Heart right ventricle (tissue), 16 donors: ENCODE measurements at regions not wholly inside any gene's neighbourhood (a gene's known extent, or its start where the extent isn't known, plus 50 kb on each side); places are given as distances from the start of the nearest gene placed in this dataset.
A peak's percentile ranks its signal among the peaks of the same experiment; 100 is the strongest.

Experiments used
- ATAC-seq, 8 donors: fragments of 200-7000 bp; cut with Tn5 transposase; one replicate each; pipeline ENCODE4 v1.9.1; 2020; ENCODE audit warnings: mild to moderate bottlenecking in 8 of 8, moderate library complexity in 8 of 8, moderate number of reproducible peaks in 1 of 8
- DNase-seq, 2 donors: peaks; one replicate each; pipeline ENCODE4 v3.0.0-alpha.2; 2020
- H3K27ac ChIP-seq, 10 donors: fragments of 200-600 bp; sonication (generic) in 2 of 10; one replicate each; pipeline versions ENCODE4 v1.5.0 to v1.8.0; 2020 to 2022; ENCODE audit warnings: mild to moderate bottlenecking in 3 of 10
- H3K27me3 ChIP-seq, 7 donors: fragments of 200-600 bp; one replicate each; pipeline ENCODE4 v1.8.0; 2021 to 2022; ENCODE audit warnings: mild to moderate bottlenecking in 2 of 7
- H3K36me3 ChIP-seq, 9 donors: fragments of 200-600 bp; sonication (generic) in 1 of 9; one replicate each; pipeline versions ENCODE4 v1.5.0 to v1.8.0; 2020 to 2022; ENCODE audit warnings: mild to moderate bottlenecking in 2 of 9
- H3K4me1 ChIP-seq, 9 donors: fragments of 200-600 bp; sonication (generic) in 1 of 9; one replicate each; pipeline versions ENCODE4 v1.5.0 to v1.8.0; 2020 to 2022; ENCODE audit warnings: mild to moderate bottlenecking in 4 of 9
- H3K4me3 ChIP-seq, 10 donors: fragments of 200-600 bp; sonication (generic) in 2 of 10; one replicate each; pipeline versions ENCODE4 v1.5.0 to v1.8.0; 2020 to 2022; ENCODE audit warnings: mild to moderate bottlenecking in 7 of 10, moderate library complexity in 2 of 10
- H3K9me3 ChIP-seq, 11 donors: fragments of 200-600 bp in 10 of 11; sonication (generic) in 2 of 11; one replicate each; pipeline versions ENCODE4 v1.5.0 to v1.8.0; 2013 to 2022; ENCODE audit warnings: mild to moderate bottlenecking in 2 of 11, control low read depth in 1 of 11, moderate library complexity in 1 of 11
- CTCF ChIP-seq, 9 donors: fragments of 200-600 bp; sonication (generic) in 2 of 9; IDR thresholded peaks; one replicate each; pipeline versions ENCODE4 v1.5.0 to v1.8.0; 2021 to 2022; ENCODE audit warnings: antibody characterized with exemption in 9 of 9, mild to moderate bottlenecking in 5 of 9, moderate library complexity in 1 of 9
- WGBS, 2 donors: extraction: QIAGEN DNeasy Blood & Tissue Kit; methylation state at CpG; one replicate each; pipeline ENCODE4 v1.1.7; 2013; ENCODE audit warnings: inconsistent platforms in 1 of 2; 5-methylcytosine and 5-hydroxymethylcytosine counted together
- intact Hi-C, 10 donors: fragments of 100-400 bp; cut with DNase I; formaldehyde crosslinking; loops; one replicate each; pipeline versions ENCODE4 v1.11.1 to v1.14.2; 2022
- donor health status: Arrhythmogenic right ventricular cardiomyopathy.
- donor health status: ischemic (EF 13 %, LVEDD 7.1; RV severe dilation, severe dysfunction).
- donor health status: healthy with polysubstance abuse.
- donor health status: DM: no; HTN: yes; CAD: no.
- donor health status: DM: no; HTN: no; CAD: no.
- donor health status: ischemic (EF 25% LVEDD 6.9; RV normal size, moderate dysfunction).
- donor health status: ischemic (EF 25% LVEDD 5.7; RV mildly dilated, moderate dysfunction).
- donor health status: healthy.
- donor health status: DM: yes; HTN: yes; CAD: no.
- donor health status: Ischemic cardiomyopathy.
- donor health status: ischemic (EF 35%, LVEDD 5.7; RV mildly dilated, moderate dysfunction).
- donor health status: nonischemic (EF 11% LVEDD 7.7; RV severe dilation, severe dysfunction).
- donor health status: DM: yes; HTN: yes; CAD: no.
- donor health status: PGD.
- donor health status: ischemic (EF 29% LVEDD 5.4; RV normal size, mild dysfunction).
- donor health status: nonischemic (EF 23%, LVEDD 6.1; RV moderate dilation, normal function).

GRCh38 chr18:56492136-56492535 is 146.3 kb downstream of the TXNL1 start:
- no peak overlapping the region for H3K27ac ChIP-seq
- H3K4me3 ChIP-seq = no peak overlapping the region
- H3K36me3 ChIP-seq = no peaks in the 10 kb centered on the region

DNA sequence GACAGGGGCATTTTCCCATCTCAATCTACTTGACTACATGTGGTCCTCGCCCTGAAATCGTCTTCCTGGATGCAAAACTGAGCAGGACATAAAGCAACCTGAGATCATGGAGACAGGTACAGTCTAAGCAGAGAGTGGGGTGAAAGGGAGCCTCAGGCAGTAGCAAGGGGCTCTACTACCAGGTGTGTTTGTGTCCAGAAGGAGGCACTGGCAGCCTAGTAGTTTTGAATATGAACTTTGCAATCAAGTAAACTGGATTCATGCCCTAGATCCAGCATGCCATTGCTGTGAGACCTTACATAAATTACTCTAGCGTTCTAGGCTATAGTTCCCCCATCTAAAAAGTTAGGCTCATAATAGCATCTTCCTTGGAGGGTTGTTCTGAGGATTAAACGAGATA is 147.4 kb downstream of the TXNL1 start:
- Histone ChIP-seq H3K27ac (no peak overlapping the region), H3K9me3 (peaks cover 0 to 6% (median 0%) of the 10 kb centered on the region in 11 donors), H3K4me1 (peaks cover 0 to 7% (median 0%) of the 10 kb centered on the region in 9 donors), H3K27me3 (no peaks in the 10 kb centered on the region), H3K36me3 (no peaks in the 10 kb centered on the region), H3K4me3 (no peak overlapping the region)
- ATAC-seq (no peak), DNase-seq (no peak)
- intact Hi-C loops = loop anchor here in 1 of 10 donors (10.0 kb wide), 1 partner anchor 54 kb away; no protein-coding TSS in a partner anchor
- TF ChIP-seq CTCF (IDR thresholded peaks at IDR 0.05) = no peak
- 91% methylated on average over 4 of the region's 4 CpGs for WGBS, 2 donors

More at GRCh38 chr18:56492136-56492535, 146.3 kb downstream of the TXNL1 start:
- Histone ChIP-seq H3K9me3 (peaks cover 0 to 15% (median 0%) of the 10 kb centered on the region in 11 donors), H3K4me1 (peaks cover 0 to 7% (median 0%) of the 10 kb centered on the region in 9 donors), H3K27me3 (no peaks in the 10 kb centered on the region)
- intact Hi-C loops = loop anchor here in 1 of 10 donors (10.0 kb wide), 1 partner anchor 53 kb away; no protein-coding TSS in a partner anchor
- TF ChIP-seq CTCF (IDR thresholded peaks at IDR 0.05) = no peak
- ATAC-seq (no peak), DNase-seq (no peak)

DNA sequence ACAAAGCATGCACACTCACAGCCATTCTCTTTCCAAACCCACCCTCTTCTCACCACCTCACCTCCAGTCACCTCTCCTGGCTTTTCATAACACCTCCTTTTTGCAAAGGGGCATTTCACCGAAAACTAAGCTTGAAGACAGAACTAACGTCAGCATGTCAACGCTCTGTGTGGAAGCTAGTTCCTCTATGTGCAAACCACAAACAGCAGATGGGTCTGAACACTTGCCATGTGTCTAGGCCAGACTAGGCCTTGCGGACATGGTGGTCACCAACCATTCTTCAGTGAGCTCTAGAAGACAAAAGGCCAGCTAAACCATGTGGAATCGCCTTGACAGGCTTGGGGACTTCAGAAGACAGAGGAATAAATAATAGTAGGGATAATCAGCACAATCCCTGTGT is 148.5 kb downstream of the TXNL1 start:
- peak in 2 of 8 donors; percentile 25 to 42 for ATAC-seq
- Histone ChIP-seq H3K27me3 (no peaks in the 10 kb centered on the region), H3K9me3 (no peaks in the 10 kb centered on the region), H3K4me1 (peaks cover 0 to 7% (median 0%) of the 10 kb centered on the region in 9 donors), H3K36me3 (no peaks in the 10 kb centered on the region), H3K4me3 (no peak overlapping the region), H3K27ac (no peak overlapping the region)
- no peak for TF ChIP-seq CTCF (IDR thresholded peaks at IDR 0.05)
- intact Hi-C loops = loop anchor here in 1 of 10 donors (10.0 kb wide), 1 partner anchor 55 kb away; no protein-coding TSS in a partner anchor
- no peak for DNase-seq
- 86 to 90% methylated on average over 5 of the region's 5 CpGs for WGBS, 2 donors

GRCh38 chr18:56488739-56489138 is 149.7 kb downstream of the TXNL1 start:
- peaks cover 0 to 7% (median 0%) of the 10 kb centered on the region in 9 donors for H3K4me1 ChIP-seq
- DNase-seq = no peak
- intact Hi-C loops = no loop called here
- no peaks in the 10 kb centered on the region for H3K9me3 ChIP-seq
- no peaks in the 10 kb centered on the region for H3K36me3 ChIP-seq
- TF ChIP-seq CTCF (IDR thresholded peaks at IDR 0.05) = no peak
- no peak overlapping the region for H3K4me3 ChIP-seq
- ATAC-seq = no peak
- 91 to 93% methylated on average over 7 of the region's 7 CpGs for WGBS, 2 donors
- H3K27me3 ChIP-seq = no peaks in the 10 kb centered on the region
- no peak overlapping the region for H3K27ac ChIP-seq
